ENCODE measurements at regions not wholly inside any gene's neighbourhood (a gene's known extent, or its start where the extent isn't known, plus 50 kb on each side); places are given as distances from the start of the nearest gene placed in this dataset.

GRCh38 chr6:14277405-14277930, 159.9 kb downstream of the CD83 start:
- no peak overlapping the region for H3K27ac ChIP-seq (ENCODE audit: insufficient read depth, low read length)

GRCh38 chr6:14278006-14278405, 160.4 kb downstream of the CD83 start:
- Histone ChIP-seq H3K4me3 (replicated peaks in 1 of 4; ENCODE audit: control extremely low read depth in 1 of 4, insufficient read depth in 1 of 4, low read depth in 3 of 4, low read length in 4 of 4) (no peak overlapping the region), H3K27me3 (ENCODE audit: control insufficient read depth, insufficient read depth, low read length) (no peaks in the 10 kb centered on the region)

More at GRCh38 chr6:14277405-14277930, 159.9 kb downstream of the CD83 start:
- H3K79me2 ChIP-seq (ENCODE audit: control insufficient read depth, insufficient read depth, low read length) = no peaks in the 10 kb centered on the region
- no peak overlapping the region for H3K4me3 ChIP-seq (replicated peaks in 1 of 4; ENCODE audit: control extremely low read depth in 1 of 4, insufficient read depth in 1 of 4, low read depth in 3 of 4, low read length in 4 of 4)
- H3K27me3 ChIP-seq (ENCODE audit: control insufficient read depth, insufficient read depth, low read length) = no peaks in the 10 kb centered on the region
- no peak overlapping the region for H3K4me2 ChIP-seq (ENCODE audit: extremely low read depth, insufficient read depth, low read length)
- no peak for TF ChIP-seq EZH2 (IDR thresholded peaks at IDR 0.05; ENCODE audit: low read length, missing control alignments)
- TF ChIP-seq, protein P1, sequence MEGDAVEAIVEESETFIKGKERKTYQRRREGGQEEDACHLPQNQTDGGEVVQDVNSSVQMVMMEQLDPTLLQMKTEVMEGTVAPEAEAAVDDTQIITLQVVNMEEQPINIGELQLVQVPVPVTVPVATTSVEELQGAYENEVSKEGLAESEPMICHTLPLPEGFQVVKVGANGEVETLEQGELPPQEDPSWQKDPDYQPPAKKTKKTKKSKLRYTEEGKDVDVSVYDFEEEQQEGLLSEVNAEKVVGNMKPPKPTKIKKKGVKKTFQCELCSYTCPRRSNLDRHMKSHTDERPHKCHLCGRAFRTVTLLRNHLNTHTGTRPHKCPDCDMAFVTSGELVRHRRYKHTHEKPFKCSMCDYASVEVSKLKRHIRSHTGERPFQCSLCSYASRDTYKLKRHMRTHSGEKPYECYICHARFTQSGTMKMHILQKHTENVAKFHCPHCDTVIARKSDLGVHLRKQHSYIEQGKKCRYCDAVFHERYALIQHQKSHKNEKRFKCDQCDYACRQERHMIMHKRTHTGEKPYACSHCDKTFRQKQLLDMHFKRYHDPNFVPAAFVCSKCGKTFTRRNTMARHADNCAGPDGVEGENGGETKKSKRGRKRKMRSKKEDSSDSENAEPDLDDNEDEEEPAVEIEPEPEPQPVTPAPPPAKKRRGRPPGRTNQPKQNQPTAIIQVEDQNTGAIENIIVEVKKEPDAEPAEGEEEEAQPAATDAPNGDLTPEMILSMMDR (conservative IDR thresholded peaks at IDR 0.05 in 1 of 2, IDR thresholded peaks at IDR 0.05 in 1 of 2; ENCODE audit: low read depth in 1 of 2, low read length in 2 of 2) = no peak
- no peak for DNase-seq (ENCODE audit: low read depth in 2 of 2)
- H3K9me3 ChIP-seq (ENCODE audit: control insufficient read depth, insufficient read depth, low read depth, low read length) = no peaks in the 10 kb centered on the region
- no peaks in the 10 kb centered on the region for H3K4me1 ChIP-seq (ENCODE audit: control insufficient read depth, extremely low read depth, insufficient read depth, low read length)
- H2AFZ ChIP-seq (ENCODE audit: low read length) = no peak overlapping the region
- H3K36me3 ChIP-seq (ENCODE audit: control insufficient read depth, insufficient read depth, low read length) = no peaks in the 10 kb centered on the region
- H4K20me1 ChIP-seq (ENCODE audit: control insufficient read depth, extremely low read depth, insufficient read depth, low read length) = no peaks in the 10 kb centered on the region
- H3K9ac ChIP-seq (ENCODE audit: insufficient read depth, low read length) = no peak overlapping the region

DNA sequence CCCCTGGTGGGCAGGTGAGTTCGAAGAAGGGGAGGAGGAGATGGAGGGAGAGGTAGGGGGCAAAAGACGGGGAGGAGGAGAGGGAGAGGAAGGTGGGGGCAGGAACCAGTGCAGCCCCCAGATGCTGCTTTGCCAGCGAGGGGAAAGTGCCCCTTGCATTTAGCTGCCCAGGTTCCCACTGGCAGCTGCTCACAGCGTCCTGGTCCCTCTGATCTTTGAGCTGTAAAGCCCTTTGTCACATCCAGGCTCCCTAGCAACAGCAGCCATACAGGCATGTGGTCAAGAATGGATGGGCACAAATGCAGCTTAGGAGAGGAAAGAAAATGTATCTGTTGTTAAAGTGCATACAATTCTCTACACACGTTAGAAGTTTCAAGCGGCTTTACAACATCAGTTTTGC, 160.9 kb downstream of the CD83 start:
- Histone ChIP-seq H3K79me2 (ENCODE audit: control insufficient read depth, insufficient read depth, low read length) (no peaks in the 10 kb centered on the region), H2AFZ (ENCODE audit: low read length) (no peak overlapping the region), H3K36me3 (ENCODE audit: control insufficient read depth, insufficient read depth, low read length) (no peaks in the 10 kb centered on the region), H3K4me3 (replicated peaks in 1 of 4; ENCODE audit: control extremely low read depth in 1 of 4, insufficient read depth in 1 of 4, low read depth in 3 of 4, low read length in 4 of 4) (no peak overlapping the region), H4K20me1 (ENCODE audit: control insufficient read depth, extremely low read depth, insufficient read depth, low read length) (no peaks in the 10 kb centered on the region), H3K4me2 (ENCODE audit: extremely low read depth, insufficient read depth, low read length) (no peak overlapping the region), H3K27me3 (ENCODE audit: control insufficient read depth, insufficient read depth, low read length) (no peaks in the 10 kb centered on the region), H3K9ac (ENCODE audit: insufficient read depth, low read length) (no peak overlapping the region), H3K27ac (ENCODE audit: insufficient read depth, low read length) (no peak overlapping the region), H3K9me3 (ENCODE audit: control insufficient read depth, insufficient read depth, low read depth, low read length) (no peaks in the 10 kb centered on the region), H3K4me1 (ENCODE audit: control insufficient read depth, extremely low read depth, insufficient read depth, low read length) (no peaks in the 10 kb centered on the region)
- TF ChIP-seq, protein P1 (conservative IDR thresholded peaks at IDR 0.05 in 1 of 2, IDR thresholded peaks at IDR 0.05 in 1 of 2; ENCODE audit: low read depth in 1 of 2, low read length in 2 of 2) = no peak
- TF ChIP-seq EZH2 (IDR thresholded peaks at IDR 0.05; ENCODE audit: low read length, missing control alignments) = no peak
- no peak for DNase-seq (ENCODE audit: low read depth in 2 of 2)

More at GRCh38 chr6:14278006-14278405, 160.4 kb downstream of the CD83 start:
- H3K9ac ChIP-seq (ENCODE audit: insufficient read depth, low read length) = no peak overlapping the region
- no peaks in the 10 kb centered on the region for H3K4me1 ChIP-seq (ENCODE audit: control insufficient read depth, extremely low read depth, insufficient read depth, low read length)
- H3K9me3 ChIP-seq (ENCODE audit: control insufficient read depth, insufficient read depth, low read depth, low read length) = no peaks in the 10 kb centered on the region
- no peaks in the 10 kb centered on the region for H4K20me1 ChIP-seq (ENCODE audit: control insufficient read depth, extremely low read depth, insufficient read depth, low read length)
- TF ChIP-seq, protein P1 (conservative IDR thresholded peaks at IDR 0.05 in 1 of 2, IDR thresholded peaks at IDR 0.05 in 1 of 2; ENCODE audit: low read depth in 1 of 2, low read length in 2 of 2) = no peak
- TF ChIP-seq EZH2 (IDR thresholded peaks at IDR 0.05; ENCODE audit: low read length, missing control alignments) = no peak
- no peak overlapping the region for H3K27ac ChIP-seq (ENCODE audit: insufficient read depth, low read length)
- no peaks in the 10 kb centered on the region for H3K79me2 ChIP-seq (ENCODE audit: control insufficient read depth, insufficient read depth, low read length)
- DNase-seq (ENCODE audit: low read depth in 2 of 2) = peak in 1 of 2 donors; percentile 20
- no peak overlapping the region for H3K4me2 ChIP-seq (ENCODE audit: extremely low read depth, insufficient read depth, low read length)
- H3K36me3 ChIP-seq (ENCODE audit: control insufficient read depth, insufficient read depth, low read length) = no peaks in the 10 kb centered on the region
- H2AFZ ChIP-seq (ENCODE audit: low read length) = no peak overlapping the region
